ENCODE measurements at regions not wholly inside any gene's neighbourhood (a gene's known extent, or its start where the extent isn't known, plus 50 kb on each side); places are given as distances from the start of the nearest gene placed in this dataset.
"Not testable (repeated sequence)": the region's sequence is repeated elsewhere in the genome, so short reads cannot be mapped to it uniquely, and the experiment has no call there.

- no peak for DNase-seq
Measured at GRCh38 chr6:84910906-84911607, 146.7 kb upstream of the TBX18 start.

- no peak for DNase-seq
Measured at GRCh38 chr6:84908304-84908904, 144.0 kb upstream of the TBX18 start.

- no peak for DNase-seq
Measured at GRCh38 chr6:84906514-84906913, 142.1 kb upstream of the TBX18 start.

- no peak for DNase-seq
Measured at GRCh38 chr6:84905823-84906222, 141.4 kb upstream of the TBX18 start.

GRCh38 chr6:84902354-84902928 lies 138.0 kb upstream of the TBX18 start:
- no peak for DNase-seq

GRCh38 chr6:84897988-84898594 lies 133.7 kb upstream of the TBX18 start:
- no peak for DNase-seq

- no peak for DNase-seq
Measured at GRCh38 chr6:84897011-84897410, 132.6 kb upstream of the TBX18 start.

- DNase-seq = no peak
Measured at GRCh38 chr6:84892671-84893070, 128.3 kb upstream of the TBX18 start.

GRCh38 chr6:84882768-84883766 lies 118.7 kb upstream of the TBX18 start:
- DNase-seq = no peak

- not testable (repeated sequence) for DNase-seq
Measured at GRCh38 chr6:84879385-84879784, 115.0 kb upstream of the TBX18 start.

- DNase-seq = no peak
Measured at GRCh38 chr6:84877515-84878210, 113.3 kb upstream of the TBX18 start.

- no peak for DNase-seq
Measured at GRCh38 chr6:84876723-84877514, 112.5 kb upstream of the TBX18 start.

GRCh38 chr6:84872996-84873723 lies 108.8 kb upstream of the TBX18 start:
- no peak for DNase-seq

- DNase-seq = no peak
Measured at GRCh38 chr6:84871925-84872324, 107.5 kb upstream of the TBX18 start.

GRCh38 chr6:84870672-84871071 lies 106.3 kb upstream of the TBX18 start:
- no peak for DNase-seq

- DNase-seq = no peak
Measured at GRCh38 chr6:84868149-84868548, 103.8 kb upstream of the TBX18 start.

GRCh38 chr6:84867521-84867920 lies 103.1 kb upstream of the TBX18 start:
- DNase-seq = no peak

GRCh38 chr6:84866715-84867114 lies 102.3 kb upstream of the TBX18 start:
- DNase-seq = no peak

- DNase-seq = not testable (repeated sequence)
Measured at GRCh38 chr6:84865372-84865771, 101.0 kb upstream of the TBX18 start.

GRCh38 chr6:84862843-84863242 lies 98.4 kb upstream of the TBX18 start:
- DNase-seq = no peak

- no peak for DNase-seq
Measured at GRCh38 chr6:84860920-84861319, 96.5 kb upstream of the TBX18 start.

Data from CD4-positive, alpha-beta T cell treated with Interleukin-21 for 1 hour (primary cell).